ENCODE measurements at regions not wholly inside any gene's neighbourhood (a gene's known extent, or its start where the extent isn't known, plus 50 kb on each side); places are given as distances from the start of the nearest gene placed in this dataset.

DNA sequence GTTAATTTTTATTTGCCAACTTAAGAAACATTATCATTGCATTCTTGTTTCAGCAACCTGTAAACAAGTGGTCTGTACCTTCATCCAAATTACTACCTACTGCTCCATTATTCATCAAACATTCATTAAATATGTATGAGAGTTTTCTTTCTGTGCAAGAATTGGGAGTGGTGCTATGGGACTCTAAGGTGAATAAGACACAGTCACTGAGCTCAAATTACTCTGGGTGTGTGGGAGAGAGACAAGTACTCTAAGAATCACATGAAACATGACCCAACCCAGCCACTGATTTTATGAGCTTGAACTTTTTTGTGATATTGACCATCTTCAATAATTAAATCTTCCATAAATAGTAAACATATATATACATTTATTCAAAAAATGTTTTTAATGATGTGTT, 227.2 kb upstream of the TP63 start:
- no peaks in the 10 kb centered on the region for H3K36me3 ChIP-seq
- no peak for TF ChIP-seq POLR2A (IDR thresholded peaks at IDR 0.05)
- TF ChIP-seq, protein P1, sequence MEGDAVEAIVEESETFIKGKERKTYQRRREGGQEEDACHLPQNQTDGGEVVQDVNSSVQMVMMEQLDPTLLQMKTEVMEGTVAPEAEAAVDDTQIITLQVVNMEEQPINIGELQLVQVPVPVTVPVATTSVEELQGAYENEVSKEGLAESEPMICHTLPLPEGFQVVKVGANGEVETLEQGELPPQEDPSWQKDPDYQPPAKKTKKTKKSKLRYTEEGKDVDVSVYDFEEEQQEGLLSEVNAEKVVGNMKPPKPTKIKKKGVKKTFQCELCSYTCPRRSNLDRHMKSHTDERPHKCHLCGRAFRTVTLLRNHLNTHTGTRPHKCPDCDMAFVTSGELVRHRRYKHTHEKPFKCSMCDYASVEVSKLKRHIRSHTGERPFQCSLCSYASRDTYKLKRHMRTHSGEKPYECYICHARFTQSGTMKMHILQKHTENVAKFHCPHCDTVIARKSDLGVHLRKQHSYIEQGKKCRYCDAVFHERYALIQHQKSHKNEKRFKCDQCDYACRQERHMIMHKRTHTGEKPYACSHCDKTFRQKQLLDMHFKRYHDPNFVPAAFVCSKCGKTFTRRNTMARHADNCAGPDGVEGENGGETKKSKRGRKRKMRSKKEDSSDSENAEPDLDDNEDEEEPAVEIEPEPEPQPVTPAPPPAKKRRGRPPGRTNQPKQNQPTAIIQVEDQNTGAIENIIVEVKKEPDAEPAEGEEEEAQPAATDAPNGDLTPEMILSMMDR (IDR thresholded peaks at IDR 0.05), result no peak
- H3K27ac ChIP-seq, result no peak overlapping the region
- H3K4me3 ChIP-seq (replicated peaks in 1 of 3), result no peak overlapping the region
- no peaks in the 10 kb centered on the region for H3K4me1 ChIP-seq
- no peaks in the 10 kb centered on the region for H3K27me3 ChIP-seq
- DNase-seq, result no peak
- intact Hi-C loops (cut with DNase I), result no loop called here
- H3K9me3 ChIP-seq, result no peaks in the 10 kb centered on the region

DNA sequence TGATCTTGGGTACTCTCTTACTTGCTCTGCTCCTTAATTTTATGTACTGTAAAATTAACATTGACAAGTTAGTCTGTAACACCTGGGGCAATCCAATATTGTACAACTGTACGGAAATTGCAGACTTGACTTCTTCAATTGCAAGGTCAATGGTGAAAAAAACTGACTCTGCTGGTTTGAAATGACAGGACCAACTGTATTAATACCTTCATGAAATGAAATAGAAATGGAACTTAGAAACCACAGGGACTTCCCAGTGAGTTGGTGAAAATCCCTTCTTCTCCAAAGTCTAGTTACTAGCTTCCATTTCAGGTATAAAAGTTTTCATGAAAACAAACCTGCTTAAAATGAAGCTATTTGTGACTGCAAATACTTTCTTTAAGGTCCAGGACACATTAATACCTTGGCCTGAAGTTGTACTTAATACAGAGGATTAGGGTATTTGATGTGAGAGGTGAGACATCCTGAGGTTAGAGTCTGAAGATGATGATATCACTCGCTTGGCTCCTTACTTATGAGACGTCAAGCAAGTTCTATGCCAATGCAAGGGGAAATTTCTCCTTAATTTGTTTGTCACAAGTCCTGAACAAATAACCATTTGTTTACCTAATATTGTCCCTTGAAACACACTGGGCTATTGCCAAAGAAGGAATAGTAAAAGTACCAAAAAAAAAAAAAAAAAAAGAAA, 226.2 kb upstream of the TP63 start:
- no peaks in the 10 kb centered on the region for H3K27me3 ChIP-seq
- no peak for DNase-seq
- no peaks in the 10 kb centered on the region for H3K4me1 ChIP-seq
- H3K36me3 ChIP-seq, result no peaks in the 10 kb centered on the region
- TF ChIP-seq, protein P1 (IDR thresholded peaks at IDR 0.05), result no peak
- no peak for TF ChIP-seq POLR2A (IDR thresholded peaks at IDR 0.05)
- intact Hi-C loops (cut with DNase I), result no loop called here
- H3K9me3 ChIP-seq, result no peaks in the 10 kb centered on the region
- H3K4me3 ChIP-seq (replicated peaks in 1 of 3), result no peak overlapping the region
- H3K27ac ChIP-seq, result no peak overlapping the region
- WGBS, 2 donors, result 93 to 96% methylated on average over 3 of the region's 3 CpGs

DNA sequence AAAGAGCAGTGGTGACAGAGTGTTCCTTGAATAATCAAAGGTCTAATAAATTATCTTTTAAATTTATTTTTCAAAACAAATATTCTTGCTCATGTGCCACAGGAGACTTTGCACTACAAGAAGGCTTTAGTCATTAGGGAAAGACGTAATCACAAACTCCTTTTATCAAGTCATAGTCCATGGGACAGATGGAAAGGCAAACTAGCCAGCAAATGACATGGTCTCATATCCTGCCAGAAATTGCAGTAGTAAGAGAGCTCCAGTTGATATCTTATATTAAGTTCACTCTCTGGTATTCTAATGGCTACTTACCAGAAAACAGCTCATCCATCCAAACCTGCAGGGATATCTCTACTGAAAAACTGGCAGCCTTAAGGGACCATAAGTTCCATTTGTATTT, 225.0 kb upstream of the TP63 start:
- H3K4me3 ChIP-seq (replicated peaks in 1 of 3), result no peak overlapping the region
- H3K36me3 ChIP-seq, result no peaks in the 10 kb centered on the region
- DNase-seq, result no peak
- WGBS, 2 donors, result 81 to 88% methylated on average over 1 of the region's 1 CpG
- no peaks in the 10 kb centered on the region for H3K27me3 ChIP-seq
- no peaks in the 10 kb centered on the region for H3K4me1 ChIP-seq
- no peaks in the 10 kb centered on the region for H3K9me3 ChIP-seq
- intact Hi-C loops (cut with DNase I), result no loop called here
- TF ChIP-seq, protein P1 (IDR thresholded peaks at IDR 0.05), result no peak
- no peak for TF ChIP-seq POLR2A (IDR thresholded peaks at IDR 0.05)
- H3K27ac ChIP-seq, result no peak overlapping the region

DNA sequence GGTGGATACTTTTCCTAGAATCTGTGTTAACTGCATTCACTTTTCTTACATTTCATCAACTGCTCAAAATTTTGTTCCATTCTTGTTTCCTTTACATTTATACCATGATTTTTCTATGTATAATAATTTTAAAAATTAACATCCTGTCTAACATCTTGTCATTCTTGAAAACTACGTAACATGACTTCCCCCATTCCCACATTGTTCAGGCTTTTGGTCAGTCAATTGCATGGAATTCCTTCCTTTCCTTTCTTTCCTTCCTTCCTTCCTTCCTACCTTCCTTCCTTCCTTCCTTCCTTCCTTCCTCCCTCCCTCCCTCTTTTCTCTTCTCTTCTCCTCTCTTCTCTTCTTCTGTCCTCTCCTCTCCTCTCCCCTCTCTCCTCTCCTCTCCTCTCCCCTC, 220.7 kb upstream of the TP63 start:
- TF ChIP-seq POLR2A (IDR thresholded peaks at IDR 0.05), result no peak
- TF ChIP-seq, protein P1 (IDR thresholded peaks at IDR 0.05), result no peak
- H3K27me3 ChIP-seq, result no peaks in the 10 kb centered on the region
- H3K4me3 ChIP-seq (replicated peaks in 1 of 3), result no peak overlapping the region
- WGBS, 2 donors, result 83 to 92% methylated on average over 1 of the region's 1 CpG
- DNase-seq, result no peak
- intact Hi-C loops (cut with DNase I), result no loop called here
- no peak overlapping the region for H3K27ac ChIP-seq
- no peaks in the 10 kb centered on the region for H3K4me1 ChIP-seq
- H3K9me3 ChIP-seq, result no peaks in the 10 kb centered on the region
- no peaks in the 10 kb centered on the region for H3K36me3 ChIP-seq

DNA sequence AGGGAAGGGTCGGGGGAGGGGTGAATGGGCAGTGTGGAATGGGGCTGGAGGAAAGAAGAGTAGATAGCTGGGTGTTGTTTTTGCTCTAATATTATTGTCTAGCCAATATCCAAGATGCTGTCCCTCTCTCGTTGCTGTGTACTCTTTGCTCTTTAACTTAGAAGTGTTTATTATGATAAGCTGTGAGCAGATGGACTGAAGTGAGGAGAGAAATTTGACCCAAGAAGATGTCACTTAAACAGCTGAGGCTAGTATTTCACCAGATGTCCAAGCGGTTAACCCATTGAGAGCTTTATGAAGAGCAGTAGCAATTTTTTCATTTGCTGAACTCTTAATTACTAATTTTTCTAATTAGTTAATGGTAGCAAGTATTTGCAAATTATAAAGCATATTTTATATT, 212.2 kb upstream of the TP63 start:
- H3K9me3 ChIP-seq, result no peaks in the 10 kb centered on the region
- WGBS, 2 donors, result 48 to 54% methylated on average over 3 of the region's 3 CpGs
- H3K36me3 ChIP-seq, result no peaks in the 10 kb centered on the region
- intact Hi-C loops (cut with DNase I), result no loop called here
- DNase-seq, result no peak
- H3K4me3 ChIP-seq (replicated peaks in 1 of 3), result no peak overlapping the region
- H3K4me1 ChIP-seq, result no peaks in the 10 kb centered on the region
- H3K27me3 ChIP-seq, result no peaks in the 10 kb centered on the region
- TF ChIP-seq POLR2A (IDR thresholded peaks at IDR 0.05), result no peak
- TF ChIP-seq, protein P1 (IDR thresholded peaks at IDR 0.05), result no peak
- H3K27ac ChIP-seq, result no peak overlapping the region
